ENCODE measurements at regions not wholly inside any gene's neighbourhood (a gene's known extent, or its start where the extent isn't known, plus 50 kb on each side); places are given as distances from the start of the nearest gene placed in this dataset.

- TF ChIP-seq POLR2AphosphoS5 (IDR thresholded peaks at IDR 0.05; ENCODE audit: low read depth, low read length) (no peak), POLR2A (IDR thresholded peaks at IDR 0.05; ENCODE audit: low read depth, low read length) (no peak)
These were observed 130.0 kb upstream of the GGTLC1 start for GRCh38 chr20:24118441-24119175.
